HG03135 (cell line): ENCODE measurements at regions not wholly inside any gene's neighbourhood (a gene's known extent, or its start where the extent isn't known, plus 50 kb on each side); places are given as distances from the start of the nearest gene placed in this dataset.
A peak's percentile ranks its signal among the peaks of the same experiment; 100 is the strongest.

Source experiments
- ATAC-seq: cut with Tn5 transposase; IDR thresholded peaks from one replicate; pipeline ENCODE4 v1.9.1; 2021; ENCODE audit warnings: mild to moderate bottlenecking, moderate library complexity; ENCODE audit not compliant: unreplicated experiment

DNA sequence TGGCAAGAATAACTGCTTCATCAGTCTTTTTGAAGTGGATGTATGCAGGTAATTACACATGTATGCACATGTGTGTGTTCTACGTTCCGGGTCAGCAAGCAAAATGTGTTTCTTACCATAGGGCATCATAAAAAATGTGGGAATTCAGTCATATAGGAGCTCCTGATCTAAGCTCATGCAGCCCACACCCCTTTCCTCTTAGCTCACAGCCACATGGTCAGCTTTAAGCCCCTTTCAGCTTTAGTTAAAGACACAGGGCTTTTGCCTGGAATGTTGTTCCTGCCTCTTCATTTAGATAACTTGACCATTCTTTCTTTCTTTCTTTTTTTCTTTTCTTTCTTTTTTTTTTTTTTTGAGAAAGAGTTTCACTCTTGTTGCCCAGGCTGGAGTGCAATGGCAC lies 258.1 kb downstream of the RPS24 start:
- no peak for ATAC-seq

DNA sequence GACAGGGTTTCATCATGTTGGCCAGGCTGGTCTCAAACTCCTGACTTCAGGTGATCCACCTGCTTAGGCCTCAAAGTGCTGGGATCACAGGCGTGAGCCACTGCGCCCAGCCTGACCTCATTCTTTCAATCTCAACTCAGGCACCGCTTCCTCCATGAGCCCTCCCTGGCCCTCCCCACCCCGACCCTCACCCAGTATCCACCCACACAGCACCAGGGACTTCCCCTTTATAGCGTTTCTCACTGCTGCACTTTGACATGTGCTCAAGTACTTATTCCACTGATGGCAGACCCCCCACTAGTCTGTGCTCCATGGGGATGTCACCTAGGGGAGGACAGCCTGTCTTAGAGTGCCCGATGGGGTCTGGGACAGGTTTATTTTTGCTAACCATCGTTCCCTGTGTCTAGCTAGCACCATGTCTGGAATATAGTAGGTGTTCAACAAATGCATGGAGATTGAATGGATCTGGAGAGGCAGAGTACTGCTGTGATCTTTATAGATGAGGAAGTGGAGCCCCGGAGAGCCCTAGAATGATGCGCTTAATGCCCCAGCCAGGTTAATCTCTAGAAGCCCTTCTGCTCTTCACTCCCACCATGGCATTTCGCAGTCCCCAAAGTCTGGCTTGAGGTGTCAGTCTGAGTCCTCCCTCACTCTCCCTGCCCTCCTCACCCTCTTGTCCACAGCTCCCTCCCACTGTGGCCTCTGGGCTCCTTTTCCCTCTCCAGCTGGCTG lies 258.8 kb downstream of the RPS24 start:
- ATAC-seq, result no peak

DNA sequence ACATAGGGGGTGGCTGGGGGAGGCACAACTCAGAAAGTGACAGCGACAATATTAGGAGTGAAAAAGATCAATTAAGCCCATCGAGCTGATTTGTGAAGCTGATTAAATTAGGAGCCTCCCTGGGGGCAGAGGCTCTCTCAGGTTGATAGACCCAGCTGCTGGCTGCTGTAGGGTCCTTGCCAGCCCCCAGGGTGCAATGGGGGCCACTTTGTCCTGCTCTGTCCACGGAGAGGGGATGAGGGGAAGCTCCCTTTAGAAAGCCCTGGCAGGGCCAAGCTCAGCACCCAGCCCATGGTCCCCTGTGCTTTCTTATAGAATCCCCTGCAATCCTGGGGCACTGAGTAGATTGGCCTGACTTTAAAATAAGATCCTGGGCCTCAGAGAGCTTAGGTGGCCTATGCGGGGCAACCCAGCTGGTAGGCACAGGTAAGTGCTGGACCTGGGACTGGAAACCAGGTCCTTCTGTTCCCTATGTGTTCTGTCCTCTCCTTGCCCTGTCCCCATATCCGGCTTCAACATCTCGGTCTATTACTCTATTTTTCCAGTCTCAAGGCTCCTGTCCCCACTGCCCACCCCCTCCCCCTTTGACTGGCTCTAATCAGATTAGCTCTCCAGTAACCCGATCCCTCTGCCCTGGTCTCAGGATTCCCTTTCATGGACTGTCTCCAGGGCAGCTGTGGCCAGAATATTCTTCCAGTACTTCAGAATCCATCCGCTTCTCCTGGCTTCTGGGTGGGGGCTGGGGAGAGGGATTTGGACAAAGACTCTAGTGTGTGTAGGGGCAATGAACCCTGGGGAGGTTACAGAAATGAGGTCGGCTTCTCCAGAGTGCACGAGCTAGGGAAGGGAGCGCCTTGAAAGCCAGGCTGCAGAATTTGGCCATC lies 259.6 kb downstream of the RPS24 start:
- ATAC-seq, result no peak

DNA sequence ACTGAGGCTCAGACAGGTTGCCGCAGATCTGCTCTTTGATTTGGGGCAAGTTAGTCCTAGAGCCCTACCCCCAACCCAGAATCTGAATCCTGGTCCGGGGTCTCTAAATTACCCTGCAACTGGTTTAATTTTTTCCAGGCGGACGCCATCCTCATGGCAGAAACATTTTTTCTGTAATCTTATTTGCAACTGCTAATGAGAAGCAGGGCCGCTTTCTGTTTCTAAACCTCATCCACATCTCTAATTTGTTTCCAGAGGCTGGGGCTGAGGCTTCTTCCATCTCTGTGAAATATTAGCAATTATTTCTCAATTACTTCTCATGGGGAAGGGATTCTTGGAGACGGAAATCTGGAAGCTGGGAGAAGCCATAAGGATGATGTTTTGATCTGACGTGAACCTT lies 261.6 kb downstream of the RPS24 start:
- ATAC-seq, result no peak

DNA sequence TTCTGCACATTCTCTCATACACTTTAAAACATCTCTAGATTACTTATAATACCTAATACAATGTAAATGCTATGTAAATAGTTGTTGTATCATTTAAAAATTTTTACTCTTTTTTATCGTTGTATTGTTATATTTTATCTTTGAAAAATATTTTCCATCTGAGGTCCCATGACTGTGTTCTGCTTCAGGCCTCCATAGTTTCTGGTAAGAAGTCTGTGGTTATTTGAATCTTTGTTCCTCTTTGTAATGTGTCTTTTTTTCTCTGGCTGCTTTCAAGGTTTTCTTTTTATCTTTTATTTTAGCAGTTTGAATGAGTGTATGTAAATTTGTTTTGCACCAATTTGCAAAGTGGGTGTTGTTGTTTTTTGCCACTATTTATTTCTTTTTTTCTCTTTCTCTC lies 263.1 kb downstream of the RPS24 start:
- no peak for ATAC-seq

DNA sequence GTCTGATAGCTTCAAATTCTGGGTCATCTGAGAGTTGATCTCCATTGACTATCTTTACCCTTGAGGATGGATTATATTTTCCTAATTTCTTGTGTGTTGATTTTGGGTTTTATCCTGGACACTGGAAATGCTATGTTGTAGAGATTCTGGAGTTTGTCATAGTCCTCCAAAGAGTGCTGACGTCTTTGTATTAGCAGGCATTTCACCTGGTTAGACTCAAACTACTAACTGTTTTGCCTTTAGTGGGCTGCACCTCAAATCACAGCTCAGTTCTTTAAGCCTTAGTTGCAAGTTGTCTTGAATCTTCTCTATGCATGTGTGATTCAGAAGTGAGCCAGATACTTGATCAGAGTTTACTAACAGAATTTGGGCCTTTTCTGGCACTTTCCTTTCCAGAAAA lies 264.3 kb downstream of the RPS24 start:
- no peak for ATAC-seq

DNA sequence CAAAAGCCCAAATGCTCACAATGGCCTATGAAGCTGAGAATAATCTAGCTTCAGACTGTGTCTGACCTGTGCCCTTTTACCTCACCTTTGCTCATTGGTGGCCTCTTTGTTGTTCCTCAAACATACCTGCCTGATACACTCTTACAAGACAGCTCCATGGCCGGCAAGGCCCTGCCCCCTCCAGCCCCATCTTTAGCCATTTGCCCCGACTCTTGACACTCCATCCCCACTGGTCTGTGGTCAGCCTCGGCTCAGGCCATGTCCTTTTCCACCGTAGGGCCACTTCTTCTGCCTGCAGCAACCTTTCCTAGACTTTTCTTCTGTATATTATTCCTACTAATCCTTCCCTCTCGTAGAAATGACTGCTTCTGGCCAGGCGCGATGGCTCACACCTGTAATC lies 265.2 kb downstream of the RPS24 start:
- ATAC-seq, result no peak

DNA sequence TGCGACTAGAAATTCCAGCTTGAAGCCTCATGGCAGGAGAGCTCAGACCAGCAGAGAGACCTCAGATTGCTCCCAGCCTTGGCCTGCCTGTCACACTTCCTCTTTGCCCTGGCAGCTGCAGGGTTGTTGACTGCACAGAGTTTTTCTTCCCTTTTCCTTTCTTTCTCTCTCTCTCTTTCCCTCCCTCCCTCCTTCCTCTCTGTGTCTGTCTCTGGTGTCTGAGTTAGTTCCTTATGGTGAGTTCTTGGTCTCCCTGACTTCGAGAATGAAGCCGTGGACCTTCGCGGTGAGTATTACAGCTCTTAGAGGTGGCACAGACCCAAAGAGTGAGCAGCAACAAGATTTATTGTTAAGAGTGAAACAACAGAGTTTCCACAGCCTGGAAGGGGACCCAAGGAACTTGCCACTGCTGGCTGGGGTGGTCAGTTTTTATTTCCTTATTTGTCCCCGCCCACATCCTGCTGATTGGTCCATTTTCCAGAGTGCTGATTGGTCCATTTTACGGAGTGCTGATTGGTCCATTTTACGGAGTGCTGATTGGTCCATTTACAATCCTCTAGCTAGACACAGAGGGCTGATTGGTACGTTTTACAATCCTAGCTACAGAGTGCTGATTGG lies 266.3 kb downstream of the RPS24 start:
- ATAC-seq, result no peak

DNA sequence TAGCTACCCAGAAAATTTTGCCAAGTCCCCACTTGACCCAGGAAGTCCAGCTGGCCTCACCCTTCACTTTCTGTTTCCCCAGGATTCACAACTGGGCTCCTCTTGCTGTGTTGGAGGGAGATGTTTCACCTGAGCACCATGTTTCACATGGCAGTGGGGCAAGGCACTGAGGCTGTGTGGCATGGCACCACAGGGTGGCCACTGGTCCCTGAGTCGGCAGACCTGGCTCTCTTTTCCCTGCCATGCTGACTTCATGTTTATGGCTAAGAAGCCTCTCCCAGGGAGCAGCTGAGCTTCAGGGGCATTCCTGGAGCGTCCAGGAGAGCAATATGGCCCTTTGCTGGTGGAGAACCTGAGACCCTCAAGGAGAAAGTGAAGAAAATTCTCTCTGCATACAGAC lies 266.9 kb downstream of the RPS24 start:
- ATAC-seq, result no peak

DNA sequence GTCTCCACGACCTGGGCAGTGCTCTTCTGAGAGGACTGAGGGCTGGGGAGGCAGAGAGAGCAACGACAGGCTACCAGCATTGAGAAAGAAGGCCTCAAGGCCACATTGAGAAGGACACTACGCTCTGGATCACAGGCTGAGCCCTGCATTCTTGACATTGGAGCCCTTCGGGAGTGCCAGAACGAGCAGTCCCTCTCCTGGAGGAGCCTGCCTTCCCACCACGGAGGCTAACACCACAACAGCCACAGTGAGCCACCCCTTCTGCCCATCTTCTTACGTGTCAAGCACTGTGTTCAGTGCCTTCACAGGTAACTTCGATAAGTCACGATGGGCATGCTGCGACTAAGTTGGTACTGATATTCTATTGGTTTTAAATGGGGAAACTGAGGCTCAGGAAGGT lies 267.8 kb downstream of the RPS24 start:
- no peak for ATAC-seq

DNA sequence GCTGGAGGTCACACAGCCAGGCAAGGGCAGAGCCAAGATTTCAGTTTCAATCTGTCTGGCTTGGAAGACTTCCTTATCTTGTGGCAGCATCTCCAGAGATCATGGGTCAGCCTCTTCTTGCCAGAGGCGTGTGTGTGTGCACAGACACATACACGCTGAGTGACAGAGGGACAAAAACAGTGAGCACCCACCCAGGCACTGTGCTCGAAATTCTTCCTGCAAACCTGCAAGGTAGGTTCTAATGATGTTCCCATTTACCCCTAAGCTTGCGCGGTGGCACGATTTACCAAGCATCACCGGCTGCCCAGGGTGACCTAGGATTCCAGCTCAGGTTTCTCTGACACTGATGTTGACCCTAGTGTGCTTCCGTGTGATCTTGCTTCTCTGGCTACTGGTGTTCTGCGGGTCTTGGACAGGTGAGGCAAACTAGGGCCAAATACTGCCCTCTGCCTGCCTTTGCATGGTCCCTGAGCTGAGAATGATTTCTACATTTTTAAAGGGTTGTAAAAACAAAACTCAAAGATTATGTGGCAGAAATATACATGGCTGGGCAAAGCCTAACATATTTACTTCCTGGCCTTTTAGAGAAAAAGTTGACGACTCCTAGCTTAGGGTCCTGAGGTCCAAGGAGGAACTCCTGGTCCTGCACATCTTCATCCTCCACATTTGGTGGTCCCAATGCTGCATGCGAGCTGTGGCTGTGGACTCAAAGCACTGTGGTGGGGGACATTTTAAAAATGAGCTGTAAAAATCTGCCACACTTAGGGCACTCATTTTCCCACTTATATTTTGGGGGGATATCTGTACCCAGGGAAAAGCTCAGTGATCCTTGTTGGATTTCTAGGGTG lies 268.5 kb downstream of the RPS24 start:
- ATAC-seq, result no peak

DNA sequence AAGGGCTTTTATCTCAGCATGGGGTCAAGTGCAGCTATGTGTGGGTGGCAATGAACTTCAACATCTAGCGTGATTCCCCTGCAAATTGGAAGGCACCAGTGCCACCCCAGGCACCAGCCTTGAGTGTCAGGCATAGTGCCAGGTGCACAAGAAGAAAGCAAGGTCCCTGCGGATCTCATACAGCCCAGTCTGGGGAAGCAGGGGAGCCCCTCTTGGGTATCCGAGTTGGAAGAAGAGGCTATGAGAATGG lies 269.0 kb downstream of the RPS24 start:
- ATAC-seq, result no peak

DNA sequence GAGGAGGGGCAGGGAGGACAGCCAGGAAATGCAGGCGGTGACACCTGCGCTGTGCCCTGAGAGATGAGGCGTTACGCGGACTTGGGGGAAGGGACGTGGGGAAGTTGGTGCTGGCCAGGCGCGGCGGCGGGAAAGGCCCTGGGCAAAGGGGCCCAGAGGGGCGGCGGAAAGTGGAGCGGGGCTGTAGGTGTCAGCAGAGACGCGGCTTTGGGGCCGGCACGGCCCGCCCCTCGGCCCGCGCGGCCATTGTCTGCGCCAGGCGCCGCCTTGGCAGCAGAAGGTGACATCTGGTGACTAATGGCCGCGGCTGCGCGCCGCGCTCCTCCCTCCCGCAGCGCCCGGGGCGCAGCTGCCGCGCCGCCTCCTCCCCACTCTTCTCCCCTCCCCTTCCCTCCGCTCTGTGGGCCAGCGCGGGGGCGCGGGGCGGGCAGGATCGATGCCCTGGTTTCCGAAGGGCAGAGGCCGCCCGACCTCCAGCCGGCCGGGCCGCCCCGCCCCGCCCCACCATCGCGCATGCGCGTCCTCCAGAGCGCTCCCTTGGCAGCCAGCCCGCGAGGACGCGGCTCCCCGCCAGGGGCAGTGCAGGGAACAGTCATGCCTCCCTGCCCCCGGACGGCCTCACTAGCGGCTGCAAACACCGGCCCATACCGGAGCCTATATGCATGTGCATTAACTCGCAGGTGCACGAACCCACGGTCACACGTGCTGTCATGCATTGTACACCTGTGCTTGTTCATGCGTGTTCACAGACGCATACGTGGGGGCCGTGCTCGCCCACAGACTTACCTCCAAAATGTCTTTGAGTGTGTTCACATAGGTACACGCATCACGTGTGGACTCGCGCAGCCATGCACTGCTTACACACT lies 269.6 kb downstream of the RPS24 start:
- peak; percentile 77 for ATAC-seq

DNA sequence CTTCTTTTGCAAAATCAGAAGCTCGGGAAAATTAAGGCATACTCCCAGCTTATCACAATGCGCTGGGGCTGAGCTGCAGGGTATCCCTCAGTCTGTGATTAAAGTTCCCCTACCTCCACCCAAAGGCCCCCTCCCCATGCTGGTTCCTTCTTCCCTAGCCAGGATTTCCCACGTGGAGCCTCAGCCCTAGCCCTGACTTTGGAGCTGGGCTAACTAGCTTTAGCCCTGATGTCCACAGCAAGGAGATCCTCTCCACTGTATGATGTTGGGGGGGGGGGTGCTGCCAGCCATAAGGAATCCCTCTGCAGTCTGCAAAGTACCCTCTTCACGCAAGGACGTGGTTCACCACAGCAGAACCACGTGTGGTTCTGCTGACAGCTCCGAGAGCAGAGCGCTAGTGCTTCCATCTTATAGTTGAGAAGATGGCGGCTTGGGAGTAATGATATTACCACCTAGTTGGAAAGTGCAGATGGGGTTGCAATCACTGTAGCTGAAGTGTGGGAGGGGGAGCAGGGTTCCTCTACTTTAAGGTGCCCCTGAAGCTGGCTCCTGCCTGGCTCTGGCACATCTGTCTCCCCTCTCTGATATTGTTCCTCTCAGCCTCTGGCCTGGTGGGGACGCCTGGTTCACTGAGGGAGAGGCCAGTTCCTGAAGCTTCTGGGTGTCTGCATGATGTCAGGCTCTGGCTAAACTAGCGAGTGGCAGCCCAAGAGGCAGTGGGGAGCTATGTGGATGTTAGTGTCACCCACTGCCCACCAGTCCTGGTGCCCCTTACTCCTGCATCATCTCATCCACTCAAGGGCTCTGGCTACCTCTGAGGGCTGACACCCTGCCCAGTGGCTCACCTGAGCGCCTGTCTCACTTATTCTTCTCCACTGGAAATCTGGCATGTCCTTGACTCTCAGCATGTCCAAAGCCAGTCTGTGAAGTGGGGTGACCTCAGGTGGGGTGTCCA lies 270.7 kb downstream of the RPS24 start:
- no peak for ATAC-seq

DNA sequence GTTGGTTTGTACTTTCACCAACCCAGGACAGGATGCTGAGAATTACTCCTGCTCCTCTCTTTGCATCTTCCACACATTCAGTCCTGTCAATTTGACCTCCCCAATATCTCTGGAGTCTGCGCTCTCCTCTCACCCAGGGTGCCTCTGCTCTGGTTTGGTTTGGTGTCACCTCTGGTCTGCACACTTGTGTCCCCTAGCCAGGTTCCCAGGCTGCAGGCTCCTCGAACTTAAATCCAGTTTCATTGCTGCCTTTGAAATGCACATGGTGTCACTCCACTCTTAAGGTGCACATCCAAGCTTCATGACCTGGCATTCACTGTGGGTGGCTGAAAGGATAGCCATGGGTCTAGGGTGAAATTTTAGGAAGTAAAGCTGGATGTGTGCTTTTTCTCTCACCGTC lies 271.6 kb downstream of the RPS24 start:
- ATAC-seq, result no peak

DNA sequence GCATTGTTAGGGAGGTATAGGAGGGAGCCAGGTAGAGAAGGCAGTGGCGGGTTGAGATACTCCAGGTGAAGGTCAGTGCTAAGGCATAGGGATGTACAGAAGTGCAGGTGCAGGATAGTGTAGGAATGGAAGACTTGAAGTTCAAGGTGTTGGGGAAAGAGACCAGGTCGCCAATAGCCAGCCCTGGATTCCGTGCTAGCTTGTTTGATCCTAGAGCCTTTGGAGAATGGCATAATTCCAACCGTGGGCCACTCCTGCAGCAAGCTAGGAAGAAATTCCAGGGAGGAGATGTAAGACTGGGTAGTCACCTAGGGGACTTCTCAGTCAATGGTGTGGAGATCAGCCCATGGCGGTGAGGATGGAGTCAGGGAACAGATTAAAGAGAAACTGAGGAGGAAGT lies 272.7 kb downstream of the RPS24 start:
- no peak for ATAC-seq

DNA sequence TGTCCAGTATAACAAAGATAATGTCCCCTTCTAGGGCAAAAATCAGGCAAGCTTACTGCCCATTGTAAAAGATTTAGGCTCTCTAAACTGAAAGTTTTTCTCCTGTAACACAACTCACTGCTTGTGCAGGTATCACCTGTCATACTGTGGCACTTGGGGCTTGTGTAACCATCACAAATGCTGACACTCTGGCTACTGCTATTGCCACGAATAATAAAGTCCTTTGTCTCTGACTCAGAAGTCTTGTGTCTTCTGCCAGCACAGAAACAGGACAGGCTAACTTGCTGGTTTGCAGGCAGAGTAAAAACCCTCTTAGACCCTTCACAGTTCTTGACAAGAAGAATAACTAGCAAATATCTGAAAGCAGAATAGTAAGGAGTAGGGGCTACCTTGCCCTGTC lies 273.9 kb downstream of the RPS24 start:
- ATAC-seq, result no peak

DNA sequence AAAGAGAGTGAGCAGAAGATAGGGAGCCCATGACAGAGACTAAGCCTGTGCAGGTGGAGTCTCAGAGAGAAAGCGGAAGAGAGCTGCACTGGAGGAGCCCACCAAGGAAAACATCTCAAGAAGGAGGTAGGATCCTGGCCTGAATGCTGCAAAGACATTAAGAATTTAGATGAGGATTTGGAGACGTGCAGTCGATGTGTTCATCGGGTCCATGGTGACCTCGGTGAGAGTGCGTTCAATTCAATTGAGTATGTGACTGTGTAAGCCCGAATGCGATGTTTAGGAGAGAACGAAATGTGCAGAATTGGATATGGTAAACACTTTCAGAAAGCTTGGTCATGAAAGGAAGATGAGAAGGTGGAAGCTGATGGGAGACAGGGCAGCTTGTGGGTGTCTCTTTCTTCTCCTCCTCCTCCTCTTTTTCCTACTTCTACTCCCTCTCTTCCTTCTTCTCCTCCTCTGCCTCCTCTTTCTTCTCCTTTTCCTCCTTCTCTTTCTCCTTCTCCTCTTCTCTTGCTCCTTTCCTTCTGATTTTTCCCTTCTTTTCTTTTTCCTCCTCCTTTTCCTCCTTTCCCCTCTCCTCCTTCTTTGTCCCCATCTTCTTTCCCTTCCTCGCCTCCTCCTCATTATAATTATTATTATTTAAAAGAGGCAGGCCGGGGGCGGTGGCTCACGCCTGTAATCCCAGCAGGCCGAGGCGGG lies 276.0 kb downstream of the RPS24 start:
- no peak for ATAC-seq
